ENCODE measurements at regions not wholly inside any gene's neighbourhood (a gene's known extent, or its start where the extent isn't known, plus 50 kb on each side); places are given as distances from the start of the nearest gene placed in this dataset.
"Not testable (repeated sequence)": the region's sequence is repeated elsewhere in the genome, so short reads cannot be mapped to it uniquely, and the experiment has no call there.

DNA sequence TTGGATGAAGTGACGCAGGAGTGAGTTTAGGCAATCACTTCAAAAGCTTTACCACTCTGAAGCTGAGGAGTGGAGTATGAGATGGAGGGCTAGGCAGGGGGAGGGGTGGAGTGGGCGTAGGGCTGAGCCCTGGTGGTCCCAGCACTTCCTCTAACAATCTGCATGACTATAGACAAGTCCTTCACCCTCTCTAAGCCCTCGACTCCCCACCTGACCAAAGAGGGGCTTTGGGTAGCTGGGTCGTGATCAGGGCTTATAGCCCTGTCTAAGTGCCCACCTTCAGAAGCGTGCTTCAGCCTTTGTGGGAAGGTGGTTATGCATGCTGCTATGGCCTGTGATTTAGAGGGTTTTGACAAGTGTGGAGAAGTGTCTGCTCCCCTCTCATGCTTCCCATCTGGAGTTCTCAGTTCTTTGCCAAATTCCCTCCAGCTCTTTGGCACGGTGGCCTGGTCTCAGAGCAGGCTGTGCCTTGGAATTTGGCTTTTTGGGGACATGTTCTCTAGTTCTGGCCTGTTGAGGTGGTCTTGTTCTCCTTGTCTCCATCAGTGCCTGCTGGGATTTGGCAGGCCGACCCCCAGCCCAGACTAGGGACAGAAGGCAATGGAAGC lies 53.0 kb downstream of the ACTBL2 start:
- ChIA-PET CTCF (interaction anchor here (1.1 kb wide), 1 partner anchor 12 kb away, joined by 3 read pairs; no protein-coding TSS in a partner anchor), POLR2A (no interaction called here)
- Mint-ChIP-seq H3K27ac (no peak overlapping the region), H3K9me3 (peaks cover 0 to 2% (median 0%) of the 10 kb centered on the region in 5 donors), H3K4me3 (no peak overlapping the region), H3K4me1 (no peaks in the 10 kb centered on the region), H3K36me3 (no peaks in the 10 kb centered on the region), H3K27me3 (peaks cover 1 to 5% of the 10 kb centered on the region in 2 donors)
- Histone ChIP-seq H3K9me3 (ENCODE audit: low read length) (no peaks in the 10 kb centered on the region), H3K27me3 (ENCODE audit: insufficient read depth, low read length, poor library complexity, severe bottlenecking) (no peaks in the 10 kb centered on the region), H3K4me1 (ENCODE audit: insufficient read depth, low read length) (no peaks in the 10 kb centered on the region), H3K36me3 (ENCODE audit: insufficient read depth, low read length) (no peaks in the 10 kb centered on the region), H3K4me3 (ENCODE audit: low read length) (no peak overlapping the region), H3K27ac (ENCODE audit: low read depth, low read length) (no peak overlapping the region)
- no peak for DNase-seq

DNA sequence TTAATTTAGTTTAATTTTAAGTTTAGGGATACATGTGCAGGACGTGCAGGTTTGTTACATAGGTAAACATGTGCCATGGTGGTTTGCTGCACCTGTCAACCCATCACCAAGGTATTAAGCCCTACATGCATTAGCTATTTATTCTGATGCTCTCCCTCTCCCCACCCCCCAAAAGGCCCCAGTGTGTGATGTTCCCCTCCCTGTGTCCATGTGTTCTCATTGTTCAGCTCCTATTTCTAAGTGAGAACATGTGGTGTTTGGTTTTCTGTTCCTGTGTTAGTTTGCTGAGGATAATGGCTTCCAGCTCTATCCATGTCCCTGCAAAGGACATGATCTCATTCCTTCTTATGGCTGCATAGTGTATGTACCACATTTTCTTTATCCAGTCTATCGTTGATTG lies 53.6 kb downstream of the ACTBL2 start:
- H3K27me3 Mint-ChIP-seq; H3K27ac ChIP-seq (ENCODE audit: low read depth, low read length); H3K9me3 ChIP-seq (ENCODE audit: low read length); H3K36me3 Mint-ChIP-seq; H3K27me3 ChIP-seq (ENCODE audit: insufficient read depth, low read length, poor library complexity, severe bottlenecking); CTCF ChIA-PET; H3K4me3 Mint-ChIP-seq; H3K4me1 Mint-ChIP-seq; POLR2A ChIA-PET; H3K27ac Mint-ChIP-seq; H3K4me3 ChIP-seq (ENCODE audit: low read length); H3K4me1 ChIP-seq (ENCODE audit: insufficient read depth, low read length); H3K9me3 Mint-ChIP-seq; H3K36me3 ChIP-seq (ENCODE audit: insufficient read depth, low read length); DNase-seq: not testable (repeated sequence)

DNA sequence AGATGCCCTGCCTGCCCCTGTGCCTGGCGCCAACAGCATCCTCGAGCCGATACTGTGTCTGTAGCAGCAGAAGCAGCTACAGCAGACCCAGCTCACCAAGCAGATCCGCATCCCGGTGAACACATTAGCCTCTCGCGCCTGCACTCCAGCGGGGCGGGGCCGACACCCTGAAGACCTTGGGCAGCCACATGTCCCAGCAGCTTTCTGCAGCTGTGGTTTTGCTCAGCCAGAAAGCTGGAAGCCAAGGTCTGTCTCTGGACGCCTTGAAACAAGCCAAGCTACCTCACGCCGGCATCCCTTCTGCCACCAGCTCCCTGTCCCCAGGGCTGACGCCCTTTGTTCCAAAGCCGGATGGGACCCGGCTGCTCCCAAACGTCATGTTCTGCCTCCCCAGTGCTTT lies 59.6 kb downstream of the ACTBL2 start:
- H3K36me3 ChIP-seq (ENCODE audit: insufficient read depth, low read length): no peaks in the 10 kb centered on the region
- no peaks in the 10 kb centered on the region for H3K27me3 ChIP-seq (ENCODE audit: insufficient read depth, low read length, poor library complexity, severe bottlenecking)
- Mint-ChIP-seq H3K4me3 (no peak overlapping the region), H3K9me3 (peaks cover 0 to 5% (median 0%) of the 10 kb centered on the region in 5 donors), H3K27ac (no peak overlapping the region), H3K4me1 (no peaks in the 10 kb centered on the region), H3K36me3 (no peaks in the 10 kb centered on the region), H3K27me3 (peaks cover 3 to 10% of the 10 kb centered on the region in 2 donors)
- no peak overlapping the region for H3K4me3 ChIP-seq (ENCODE audit: low read length)
- POLR2A ChIA-PET: no interaction called here
- H3K27ac ChIP-seq (ENCODE audit: low read depth, low read length): no peak overlapping the region
- CTCF ChIA-PET: no interaction called here
- H3K9me3 ChIP-seq (ENCODE audit: low read length): no peaks in the 10 kb centered on the region
- DNase-seq: no peak
- H3K4me1 ChIP-seq (ENCODE audit: insufficient read depth, low read length): no peaks in the 10 kb centered on the region

DNA sequence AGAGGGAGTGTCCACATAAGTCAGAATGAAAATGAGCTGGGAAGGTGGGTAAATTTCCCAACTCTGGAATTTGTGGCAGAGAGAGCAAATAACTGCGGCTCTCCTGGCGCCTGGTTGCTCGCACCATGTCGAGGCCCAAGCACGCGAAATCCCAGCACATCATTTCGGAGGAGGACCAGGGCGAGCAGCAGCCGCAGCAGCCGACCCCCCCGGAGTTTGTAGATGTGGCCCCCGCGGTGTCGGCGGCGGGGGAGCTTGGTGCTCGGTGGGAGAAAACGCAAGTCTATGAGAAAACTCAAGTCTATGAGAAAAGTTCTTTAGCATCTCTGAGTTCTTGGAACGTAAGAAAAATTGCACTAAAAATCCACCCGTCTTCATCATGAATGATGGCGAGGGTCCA lies 60.3 kb downstream of the ACTBL2 start:
- POLR2A ChIA-PET: no interaction called here
- no peaks in the 10 kb centered on the region for H3K36me3 ChIP-seq (ENCODE audit: insufficient read depth, low read length)
- no peaks in the 10 kb centered on the region for H3K4me1 ChIP-seq (ENCODE audit: insufficient read depth, low read length)
- no peak overlapping the region for H3K27ac ChIP-seq (ENCODE audit: low read depth, low read length)
- no peak overlapping the region for H3K27ac Mint-ChIP-seq
- H3K27me3 Mint-ChIP-seq: peaks cover 3 to 5% of the 10 kb centered on the region in 2 donors
- no peak overlapping the region for H3K4me3 Mint-ChIP-seq
- no peaks in the 10 kb centered on the region for H3K36me3 Mint-ChIP-seq
- H3K27me3 ChIP-seq (ENCODE audit: insufficient read depth, low read length, poor library complexity, severe bottlenecking): no peaks in the 10 kb centered on the region
- CTCF ChIA-PET: interaction anchor here (0.8 kb wide), 1 partner anchor 36 kb away, joined by 3 read pairs; no protein-coding TSS in a partner anchor
- H3K4me3 ChIP-seq (ENCODE audit: low read length): no peak overlapping the region
- H3K9me3 ChIP-seq (ENCODE audit: low read length): no peaks in the 10 kb centered on the region
- no peak for DNase-seq
- peaks cover 0 to 5% (median 0%) of the 10 kb centered on the region in 5 donors for H3K9me3 Mint-ChIP-seq
- no peaks in the 10 kb centered on the region for H3K4me1 Mint-ChIP-seq

DNA sequence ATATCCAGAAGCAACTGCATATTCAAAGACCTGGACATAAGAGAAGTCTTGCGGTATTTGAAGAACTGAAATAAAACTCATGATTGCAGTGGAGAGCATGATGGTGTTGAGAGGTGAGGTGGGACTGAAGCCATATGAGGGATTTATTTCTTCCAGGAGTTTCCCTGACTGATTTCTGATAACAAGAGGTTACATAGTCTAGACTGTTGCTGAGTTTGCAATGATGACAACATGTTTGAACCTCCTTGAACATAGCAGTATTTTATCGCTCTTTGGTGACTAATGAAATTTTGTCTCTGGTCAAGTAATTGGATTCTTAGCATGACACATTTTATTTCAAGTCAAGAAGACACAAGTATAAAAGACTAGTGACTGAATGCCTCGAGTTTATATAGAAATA lies 61.8 kb downstream of the ACTBL2 start:
- Histone ChIP-seq H3K4me3 (ENCODE audit: low read length) (no peak overlapping the region), H3K4me1 (ENCODE audit: insufficient read depth, low read length) (no peaks in the 10 kb centered on the region), H3K27me3 (ENCODE audit: insufficient read depth, low read length, poor library complexity, severe bottlenecking) (no peaks in the 10 kb centered on the region), H3K27ac (ENCODE audit: low read depth, low read length) (no peak overlapping the region), H3K36me3 (ENCODE audit: insufficient read depth, low read length) (no peaks in the 10 kb centered on the region), H3K9me3 (ENCODE audit: low read length) (no peaks in the 10 kb centered on the region)
- CTCF ChIA-PET: no interaction called here
- DNase-seq: no peak
- H3K36me3 Mint-ChIP-seq: no peaks in the 10 kb centered on the region
- H3K4me1 Mint-ChIP-seq: no peaks in the 10 kb centered on the region
- peaks cover 0 to 5% (median 0%) of the 10 kb centered on the region in 5 donors for H3K9me3 Mint-ChIP-seq
- H3K27me3 Mint-ChIP-seq: peaks cover 7 to 13% of the 10 kb centered on the region in 2 donors
- no peak overlapping the region for H3K4me3 Mint-ChIP-seq
- no peak overlapping the region for H3K27ac Mint-ChIP-seq
- POLR2A ChIA-PET: no interaction called here

DNA sequence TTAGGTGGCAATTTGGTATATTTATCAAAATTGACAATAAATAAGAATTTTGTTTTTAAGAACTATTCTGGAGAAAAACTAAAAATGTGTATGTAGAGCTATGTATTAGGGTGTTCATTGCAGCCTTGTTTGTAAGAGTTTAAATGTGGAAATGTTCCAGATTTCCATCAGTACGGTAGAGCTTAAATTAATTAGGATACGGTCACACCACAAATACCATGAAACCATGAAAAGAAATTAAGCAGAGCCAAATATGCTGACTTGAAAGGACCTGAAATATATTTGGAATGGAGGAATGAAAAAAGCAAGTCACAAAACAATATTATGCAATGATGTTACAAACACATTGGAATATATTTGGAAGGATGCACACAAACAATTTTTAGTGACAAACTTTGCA lies 64.6 kb downstream of the ACTBL2 start:
- no peaks in the 10 kb centered on the region for H3K4me1 Mint-ChIP-seq
- H3K36me3 Mint-ChIP-seq: no peaks in the 10 kb centered on the region
- no peak overlapping the region for H3K27ac ChIP-seq (ENCODE audit: low read depth, low read length)
- H3K36me3 ChIP-seq (ENCODE audit: insufficient read depth, low read length): no peaks in the 10 kb centered on the region
- H3K4me3 ChIP-seq (ENCODE audit: low read length): no peak overlapping the region
- no peaks in the 10 kb centered on the region for H3K27me3 ChIP-seq (ENCODE audit: insufficient read depth, low read length, poor library complexity, severe bottlenecking)
- no peak for DNase-seq
- CTCF ChIA-PET: no interaction called here
- H3K9me3 Mint-ChIP-seq: peaks cover 0 to 5% (median 0%) of the 10 kb centered on the region in 5 donors
- POLR2A ChIA-PET: no interaction called here
- no peak overlapping the region for H3K4me3 Mint-ChIP-seq
- no peaks in the 10 kb centered on the region for H3K4me1 ChIP-seq (ENCODE audit: insufficient read depth, low read length)
- no peak overlapping the region for H3K27ac Mint-ChIP-seq
- no peaks in the 10 kb centered on the region for H3K9me3 ChIP-seq (ENCODE audit: low read length)
- peaks cover 5 to 13% of the 10 kb centered on the region in 2 donors for H3K27me3 Mint-ChIP-seq

DNA sequence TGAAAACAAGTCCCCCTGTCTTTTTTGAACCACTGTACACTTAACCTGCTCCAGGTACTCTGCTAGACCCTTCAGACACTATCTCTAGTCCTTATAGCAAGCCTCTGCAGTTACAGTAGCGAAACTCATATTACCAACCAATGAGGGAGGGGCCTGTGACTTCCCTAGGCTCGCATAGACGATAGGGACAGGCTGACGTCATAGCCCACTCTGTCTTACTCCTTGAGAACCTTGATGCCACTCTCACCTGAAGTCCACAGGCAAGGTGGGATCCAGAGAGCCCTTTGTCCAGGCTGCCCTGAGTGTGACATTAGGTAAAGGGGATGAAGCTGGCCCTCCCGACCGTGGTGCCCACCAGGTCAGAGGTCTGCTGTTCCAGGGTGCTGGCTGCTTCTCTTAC lies 65.3 kb downstream of the ACTBL2 start:
- DNase-seq: no peak
- Histone ChIP-seq H3K36me3 (ENCODE audit: insufficient read depth, low read length) (no peaks in the 10 kb centered on the region), H3K4me1 (ENCODE audit: insufficient read depth, low read length) (no peaks in the 10 kb centered on the region), H3K9me3 (ENCODE audit: low read length) (no peaks in the 10 kb centered on the region), H3K4me3 (ENCODE audit: low read length) (no peak overlapping the region), H3K27ac (ENCODE audit: low read depth, low read length) (no peak overlapping the region), H3K27me3 (ENCODE audit: insufficient read depth, low read length, poor library complexity, severe bottlenecking) (no peaks in the 10 kb centered on the region)
- H3K9me3 Mint-ChIP-seq: peaks cover 0 to 5% (median 0%) of the 10 kb centered on the region in 5 donors
- no peak overlapping the region for H3K27ac Mint-ChIP-seq
- CTCF ChIA-PET: no interaction called here
- no peak overlapping the region for H3K4me3 Mint-ChIP-seq
- H3K36me3 Mint-ChIP-seq: no peaks in the 10 kb centered on the region
- POLR2A ChIA-PET: no interaction called here
- H3K4me1 Mint-ChIP-seq: no peaks in the 10 kb centered on the region
- H3K27me3 Mint-ChIP-seq: peaks cover 5 to 13% of the 10 kb centered on the region in 2 donors

DNA sequence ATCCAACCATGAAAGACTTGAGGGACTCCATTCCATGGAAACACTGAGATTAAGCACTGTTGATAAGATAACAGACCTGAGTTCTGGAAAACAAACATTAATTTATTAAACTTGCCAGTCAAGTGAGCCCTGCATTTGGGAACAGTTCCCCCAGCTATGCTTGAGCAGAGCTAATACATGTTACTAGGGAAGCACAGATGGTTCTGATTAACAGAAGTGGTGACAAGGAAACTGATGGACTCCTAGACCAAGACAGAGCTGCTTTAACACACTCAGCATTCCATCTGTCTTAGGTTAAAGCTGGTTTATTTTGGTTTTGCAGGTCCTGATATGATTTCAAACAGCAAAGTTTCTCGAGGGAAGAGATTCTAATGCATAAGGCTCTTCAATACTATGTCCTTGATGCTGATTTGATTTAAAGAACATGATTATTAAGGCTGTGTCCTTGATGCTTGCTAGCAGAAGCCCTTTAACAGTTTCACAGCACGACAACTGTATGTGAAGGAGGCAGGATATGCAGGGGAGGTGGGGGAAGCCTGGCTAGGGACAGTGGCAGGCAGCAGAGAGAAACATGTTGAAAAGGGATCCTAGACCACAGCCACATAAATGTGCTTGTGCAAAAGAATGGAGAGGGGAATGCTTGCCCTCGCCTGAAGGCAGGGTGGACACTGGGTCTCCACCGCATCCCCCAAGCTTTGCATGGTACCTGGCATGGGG lies 66.2 kb downstream of the ACTBL2 start:
- no peak for DNase-seq
- ChIA-PET POLR2A (no interaction called here), CTCF (no interaction called here)
- H3K27me3 Mint-ChIP-seq: peaks cover 5 to 13% of the 10 kb centered on the region in 2 donors
- Histone ChIP-seq H3K27me3 (ENCODE audit: insufficient read depth, low read length, poor library complexity, severe bottlenecking) (no peaks in the 10 kb centered on the region), H3K36me3 (ENCODE audit: insufficient read depth, low read length) (no peaks in the 10 kb centered on the region), H3K27ac (ENCODE audit: low read depth, low read length) (no peak overlapping the region), H3K9me3 (ENCODE audit: low read length) (no peaks in the 10 kb centered on the region), H3K4me3 (ENCODE audit: low read length) (no peak overlapping the region), H3K4me1 (ENCODE audit: insufficient read depth, low read length) (no peaks in the 10 kb centered on the region)
- H3K4me3 Mint-ChIP-seq: no peak overlapping the region
- no peaks in the 10 kb centered on the region for H3K36me3 Mint-ChIP-seq
- no peaks in the 10 kb centered on the region for H3K9me3 Mint-ChIP-seq
- no peak overlapping the region for H3K27ac Mint-ChIP-seq
- no peaks in the 10 kb centered on the region for H3K4me1 Mint-ChIP-seq
